Astrocyte of the hippocampus (primary cell): ENCODE measurements at regions not wholly inside any gene's neighbourhood (a gene's known extent, or its start where the extent isn't known, plus 50 kb on each side); places are given as distances from the start of the nearest gene placed in this dataset.
A peak's percentile ranks its signal among the peaks of the same experiment; 100 is the strongest.
"Not testable (repeated sequence)": the region's sequence is repeated elsewhere in the genome, so short reads cannot be mapped to it uniquely, and the experiment has no call there.

Source experiments
- DNase-seq: peaks from one replicate; pipeline ENCODE4 v3.0.0; 2011; ENCODE audit warnings: low read depth, low spot score

DNA sequence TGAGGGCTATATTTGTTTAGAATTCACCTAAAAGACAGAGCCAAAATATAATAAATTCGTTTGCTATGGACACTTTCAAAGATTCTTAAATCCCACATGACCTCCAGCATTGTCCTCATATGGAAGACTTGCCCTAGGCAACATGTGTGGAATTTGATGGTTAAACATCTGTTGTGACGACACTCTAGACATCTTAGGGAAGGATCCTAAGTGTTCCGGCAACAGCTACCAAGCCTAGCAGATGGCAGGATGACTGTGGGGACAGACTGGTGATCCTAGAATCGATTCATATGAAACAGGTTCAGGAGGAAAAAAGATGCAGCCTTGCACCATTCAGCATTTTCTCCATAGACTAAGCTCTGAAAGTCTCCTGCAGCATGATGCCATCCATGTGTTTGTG, 77.6 kb upstream of the BACH2 start:
- no peak for DNase-seq

DNA sequence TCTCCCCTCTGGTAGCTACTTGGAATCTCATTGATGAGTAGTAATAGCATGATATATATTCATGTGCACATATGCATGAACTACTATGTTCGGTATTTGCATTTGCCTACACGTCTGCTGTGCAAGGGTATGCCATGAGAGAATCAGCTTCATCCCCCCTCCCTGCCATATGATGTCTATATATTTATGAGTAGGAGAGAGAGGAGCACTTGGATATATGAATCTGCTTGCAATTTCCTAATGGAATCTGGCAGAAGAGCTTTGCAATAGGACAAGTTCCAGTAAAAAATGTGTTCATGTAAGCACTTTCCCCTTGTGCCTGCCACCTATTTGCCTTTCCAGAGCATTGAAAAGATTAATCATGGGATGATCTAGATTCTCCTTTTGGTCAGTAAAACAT, 76.2 kb upstream of the BACH2 start:
- no peak for DNase-seq

DNA sequence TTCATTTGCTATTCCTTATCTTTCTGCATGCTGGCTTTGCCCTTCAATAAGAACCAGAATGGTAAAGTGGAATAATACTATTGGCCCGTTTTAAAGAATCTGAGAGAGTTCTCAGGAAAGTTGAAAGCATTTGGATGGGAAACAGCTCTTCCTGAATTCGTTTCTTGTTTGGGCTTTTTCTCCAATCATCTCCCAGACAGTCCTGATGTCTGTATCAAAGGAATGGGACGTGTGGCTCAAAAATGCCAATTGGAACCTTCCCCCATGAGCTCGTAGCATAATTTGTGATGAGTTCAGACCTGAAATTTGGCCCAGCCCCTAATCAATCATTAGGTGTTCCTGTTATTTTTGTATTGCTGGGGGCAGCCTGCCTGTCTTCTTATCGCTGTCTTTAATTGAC, 75.8 kb upstream of the BACH2 start:
- no peak for DNase-seq

DNA sequence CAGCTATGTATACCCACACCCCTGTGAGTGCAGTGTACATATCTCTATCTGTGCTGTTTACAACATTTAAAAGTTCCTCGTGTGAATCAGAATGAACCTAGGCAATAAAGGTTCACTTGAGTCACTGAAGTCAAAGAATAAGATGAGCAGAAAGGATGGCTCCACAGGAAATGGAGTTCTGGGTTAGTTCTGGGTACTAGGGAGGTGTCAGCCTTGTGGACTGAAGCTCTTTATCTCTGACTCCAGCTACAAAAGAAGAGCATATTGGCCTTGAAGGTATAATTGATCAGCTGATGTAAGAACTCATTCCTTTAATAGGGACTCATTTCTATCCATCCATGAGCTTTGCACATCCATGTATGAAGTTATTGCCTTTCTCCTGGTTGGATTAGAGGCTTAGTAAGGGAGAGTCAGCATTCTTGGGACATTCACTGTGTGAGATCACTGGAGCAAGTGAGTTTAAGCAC, 73.9 kb upstream of the BACH2 start:
- peak; percentile 39 for DNase-seq

DNA sequence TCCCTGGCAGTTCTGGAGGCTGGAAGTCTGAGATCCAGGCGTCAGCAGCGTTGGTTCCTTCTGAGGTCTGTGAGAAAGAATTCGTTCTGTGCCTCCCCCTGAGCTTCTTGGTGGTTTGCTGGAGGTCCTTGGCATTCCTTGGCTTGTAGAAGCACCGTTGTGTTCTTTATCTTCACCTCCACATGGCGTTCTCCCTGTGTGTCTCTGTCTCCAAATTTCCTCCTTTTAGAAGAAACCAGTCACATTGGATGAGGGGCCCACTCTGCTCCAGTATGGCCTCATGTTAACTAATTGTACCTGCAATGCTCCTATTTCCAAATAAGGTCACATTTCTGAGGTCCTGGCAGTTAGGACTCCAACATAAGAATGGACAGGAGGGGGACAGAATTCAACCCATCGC, 73.0 kb upstream of the BACH2 start:
- DNase-seq = peak; percentile 77

DNA sequence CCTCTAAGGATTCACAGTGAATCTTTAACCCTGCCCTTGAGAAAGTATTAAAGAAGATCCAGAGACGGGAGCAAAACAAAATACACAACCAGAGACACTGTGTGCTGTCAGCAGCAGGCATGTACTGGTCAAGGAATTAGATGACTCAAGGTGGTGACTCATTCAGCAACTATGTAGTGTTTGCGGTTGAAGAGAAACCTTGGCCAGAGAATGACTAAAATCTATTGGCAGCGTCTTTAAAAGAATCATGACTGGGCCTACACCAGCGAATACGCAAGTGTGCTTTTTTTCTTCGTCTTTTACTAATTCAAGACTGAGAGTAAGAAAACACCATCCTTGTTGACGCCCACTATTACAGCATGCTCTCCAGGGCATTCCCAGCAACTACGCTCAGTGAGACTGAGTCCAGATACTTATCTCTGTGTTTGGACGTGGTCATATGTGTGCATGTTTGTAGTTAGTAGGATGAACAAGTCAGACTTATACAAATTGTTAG, 72.4 kb upstream of the BACH2 start:
- peak; percentile 99 for DNase-seq

DNA sequence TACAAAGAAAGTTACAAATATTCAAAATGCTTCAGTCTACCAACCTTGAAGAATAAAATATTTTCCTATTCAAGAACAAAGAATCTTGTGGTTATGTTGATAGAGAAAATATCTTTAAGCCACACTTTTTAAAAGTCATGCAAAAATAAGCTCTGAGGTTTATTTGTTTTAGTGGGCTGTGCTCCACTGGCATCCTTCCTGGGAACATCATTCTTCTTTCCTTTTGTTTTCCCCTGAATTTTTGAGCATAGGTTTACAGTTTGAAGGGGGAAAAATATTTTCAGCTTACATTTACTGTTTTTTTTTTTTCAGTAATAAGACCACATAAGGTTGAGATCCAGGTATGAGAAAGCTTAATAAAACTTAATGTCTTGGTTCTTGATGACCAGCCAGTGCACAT, 72.0 kb upstream of the BACH2 start:
- peak; percentile 86 for DNase-seq

DNA sequence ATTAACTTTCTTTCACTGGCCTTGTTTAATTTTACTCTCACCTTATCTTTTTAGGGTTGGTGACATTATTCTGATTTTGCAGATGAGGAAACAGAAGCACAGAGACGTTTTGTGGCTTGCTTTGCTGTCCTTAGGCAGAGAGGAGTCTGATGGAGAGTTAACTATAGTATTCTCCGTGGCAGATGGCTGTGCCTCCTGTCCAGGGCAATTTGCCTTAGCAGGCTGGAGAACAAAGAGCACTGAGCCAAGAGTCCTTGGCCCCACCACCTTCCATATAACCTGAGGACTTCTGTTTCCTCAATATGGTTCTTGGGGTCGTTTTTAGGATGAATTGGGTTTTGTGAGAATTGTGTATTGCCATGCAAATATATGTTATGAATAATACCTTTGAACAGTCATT, 71.4 kb upstream of the BACH2 start:
- no peak for DNase-seq

DNA sequence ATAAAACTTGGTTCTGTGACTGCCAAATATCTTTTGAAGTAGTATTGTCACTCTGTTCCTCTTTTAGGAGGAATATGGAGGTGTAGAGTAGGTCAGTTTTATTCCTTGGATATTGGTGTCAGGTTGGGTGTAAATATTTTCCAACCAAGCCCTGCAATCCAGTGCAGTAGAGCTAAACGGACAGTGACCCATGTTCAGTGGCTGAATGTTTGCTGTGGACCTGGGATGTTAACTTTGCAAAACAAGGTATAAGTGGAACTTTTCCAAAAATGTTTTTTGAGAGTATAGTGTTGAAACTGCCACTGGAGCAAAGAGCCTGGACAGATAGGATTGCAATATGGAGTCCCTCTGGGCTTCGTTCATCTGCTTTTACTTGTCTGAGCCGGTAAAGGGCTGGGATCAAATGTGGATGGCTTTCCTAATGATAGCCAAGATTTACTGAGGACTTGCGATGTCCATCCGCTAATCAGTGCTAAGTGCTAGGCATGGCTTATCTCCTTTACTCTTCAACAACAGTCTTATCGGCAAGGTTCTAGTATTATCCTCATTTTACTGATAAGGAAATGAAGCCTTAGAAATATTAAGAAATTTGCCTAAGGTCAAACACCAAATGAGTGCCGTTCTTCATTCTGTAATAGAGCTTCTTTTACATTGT, 69.0 kb upstream of the BACH2 start:
- DNase-seq = no peak

DNA sequence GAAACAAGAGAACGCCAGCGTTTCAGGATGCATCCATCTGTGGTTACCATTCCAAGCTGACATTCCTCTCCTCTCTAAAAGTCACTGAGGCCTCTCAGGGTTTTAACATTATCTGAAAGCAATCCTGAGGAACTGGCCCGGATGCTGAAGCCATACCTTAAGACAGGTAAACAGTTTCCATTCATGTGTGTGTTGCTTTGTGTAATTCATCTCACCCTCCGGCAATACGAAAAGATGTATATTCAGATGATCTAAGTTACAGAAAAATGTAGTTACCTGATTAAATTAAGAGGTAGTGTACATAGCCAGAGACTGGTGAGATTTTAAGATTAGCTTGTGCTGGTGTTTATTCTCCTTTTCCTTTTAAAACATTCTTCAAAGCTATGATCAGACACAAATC, 68.4 kb upstream of the BACH2 start:
- DNase-seq = no peak

DNA sequence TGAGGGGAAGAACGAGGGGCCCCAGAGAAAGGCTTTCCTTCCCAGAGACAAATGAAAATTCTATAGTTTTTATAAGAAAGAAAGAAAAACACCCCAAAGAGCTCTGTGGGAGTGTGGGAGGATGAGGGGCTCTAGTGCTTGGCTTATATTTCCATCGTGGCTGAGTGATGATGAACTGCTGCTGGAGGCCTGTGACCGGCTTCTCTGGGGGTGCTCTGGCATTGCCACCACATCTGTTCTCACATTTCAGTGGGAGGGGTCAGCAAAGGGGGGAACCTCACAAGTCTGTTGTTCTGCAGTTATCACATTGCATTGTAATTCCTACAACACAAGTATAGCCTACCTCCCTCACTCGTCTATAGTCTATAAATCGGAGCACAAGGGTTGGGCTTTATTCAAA, 67.6 kb upstream of the BACH2 start:
- DNase-seq = no peak

DNA sequence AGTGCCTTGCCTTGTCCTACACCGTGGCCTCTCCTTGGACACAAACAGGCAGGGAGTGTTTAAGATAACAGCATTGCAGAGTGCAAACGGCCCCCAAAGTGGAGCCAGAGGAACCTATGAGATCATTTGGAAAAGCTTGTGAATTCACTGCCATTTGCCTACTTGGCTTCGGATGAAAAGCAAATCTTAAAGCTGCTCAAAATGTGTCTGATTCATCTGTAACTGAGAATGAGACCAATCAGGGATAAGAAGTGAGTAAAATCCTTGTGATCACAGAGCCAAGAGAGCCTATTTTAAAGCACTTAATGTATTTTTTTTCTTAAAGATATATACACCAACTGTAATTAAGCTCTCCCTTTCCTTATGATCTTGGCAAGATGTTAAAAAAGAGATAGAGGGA, 65.7 kb upstream of the BACH2 start:
- peak; percentile 80 for DNase-seq

DNA sequence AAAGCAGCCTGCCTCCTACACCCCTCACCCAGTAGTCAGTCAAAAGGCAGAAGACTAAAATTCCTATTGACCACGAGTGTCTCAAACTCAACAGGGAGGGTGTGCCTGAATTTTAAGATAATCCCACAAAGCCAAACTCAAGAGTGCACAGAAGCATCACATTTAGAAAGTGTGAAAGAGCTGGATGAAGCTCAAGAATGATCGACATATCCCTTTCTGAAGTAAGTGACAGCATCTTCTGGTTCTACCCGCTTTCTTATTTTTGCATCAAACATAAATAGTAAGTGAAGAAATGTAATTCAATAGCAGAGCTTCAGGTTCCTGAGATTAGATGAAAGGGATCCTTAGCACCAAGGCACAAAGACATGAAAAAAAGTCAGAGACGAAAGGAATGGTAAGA, 64.5 kb upstream of the BACH2 start:
- no peak for DNase-seq

DNA sequence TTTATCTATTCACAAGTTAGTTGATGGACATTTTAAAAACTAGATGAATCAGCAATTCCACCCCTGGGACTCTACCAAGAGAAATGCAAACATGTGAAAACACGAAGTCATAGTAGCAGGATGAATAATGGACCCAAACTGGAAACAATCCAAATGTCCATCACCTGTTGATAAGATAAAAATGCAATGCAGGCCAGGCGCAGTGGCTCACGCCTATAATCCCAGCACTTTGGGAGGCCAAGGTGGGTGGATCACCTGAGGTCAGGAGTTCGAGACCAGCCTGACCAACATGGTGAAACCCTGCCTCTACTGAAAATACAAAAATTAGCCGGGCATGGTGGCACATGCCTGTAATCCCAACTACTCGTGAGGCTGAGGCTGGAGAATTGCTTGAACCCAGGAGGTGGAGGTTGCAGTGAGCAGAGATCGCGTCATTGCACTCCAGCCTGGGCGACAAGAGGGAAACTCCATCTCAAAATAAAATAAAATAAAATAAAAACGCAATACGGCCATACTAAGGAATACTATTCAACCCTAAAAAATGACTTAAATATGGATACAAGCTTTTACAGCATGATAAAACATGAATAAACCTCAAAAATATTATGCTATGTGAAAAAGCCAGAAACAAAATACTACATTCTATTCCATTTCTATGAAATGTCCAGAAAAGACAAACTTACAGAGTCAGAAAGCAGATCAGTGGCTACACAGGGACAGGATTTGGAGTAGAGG, 61.6 kb upstream of the BACH2 start:
- not testable (repeated sequence) for DNase-seq

DNA sequence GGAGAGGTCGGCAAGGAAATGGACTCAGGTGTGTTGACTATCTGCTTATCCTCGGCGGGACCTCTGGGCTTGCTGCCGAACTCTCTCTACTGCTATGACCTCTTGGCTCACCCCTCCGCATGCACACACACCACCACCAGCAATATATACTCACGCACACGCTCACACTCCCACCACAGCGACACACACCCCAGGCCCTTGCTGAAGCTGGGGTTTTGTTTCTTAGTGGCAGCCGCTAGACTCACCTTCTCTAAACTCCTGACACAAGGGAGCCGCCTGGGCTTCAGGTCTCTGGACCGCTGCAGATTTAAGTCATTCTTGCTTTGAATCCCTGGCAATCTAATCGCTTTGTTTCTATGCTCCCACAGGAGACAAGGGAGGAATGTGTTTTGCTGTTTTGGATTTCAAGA, 59.4 kb upstream of the BACH2 start:
- DNase-seq = no peak

DNA sequence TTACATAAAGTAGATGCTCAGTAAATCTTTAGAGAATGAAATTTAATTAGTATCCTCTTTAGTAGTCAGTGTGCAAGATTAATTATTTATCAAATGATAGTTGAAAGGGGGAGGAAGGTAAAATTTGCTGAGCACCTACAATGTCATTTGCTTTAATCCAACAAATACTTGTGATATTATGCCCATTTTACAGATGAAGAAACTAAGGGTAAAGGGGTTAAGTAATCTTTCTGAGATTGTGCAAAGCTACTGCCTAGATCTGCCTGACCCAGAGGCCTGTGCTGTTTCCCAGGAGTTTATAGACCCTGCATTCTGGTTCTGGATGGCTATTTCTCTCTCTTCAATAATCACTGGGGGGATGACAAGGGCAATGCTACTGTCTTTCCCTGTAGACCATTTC, 58.3 kb upstream of the BACH2 start:
- no peak for DNase-seq

DNA sequence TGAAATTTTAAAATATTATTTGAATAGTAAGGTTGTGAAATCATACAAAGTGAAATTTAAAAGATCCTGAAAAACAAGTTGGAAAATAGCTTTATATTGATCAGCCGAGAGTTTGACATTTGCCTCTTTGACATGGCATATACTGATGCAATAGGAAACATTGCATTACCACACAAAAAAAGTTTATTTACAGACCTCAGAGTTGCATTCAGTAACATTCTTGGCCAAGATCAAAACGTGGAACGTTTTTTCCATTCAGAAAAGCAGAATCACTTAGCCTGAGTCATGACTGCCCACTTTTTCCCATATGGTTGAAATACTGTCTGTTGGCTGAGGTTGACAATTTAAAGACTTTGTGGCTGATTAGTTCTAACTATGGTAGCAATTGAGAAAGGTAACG, 55.1 kb upstream of the BACH2 start:
- DNase-seq = peak; percentile 69

DNA sequence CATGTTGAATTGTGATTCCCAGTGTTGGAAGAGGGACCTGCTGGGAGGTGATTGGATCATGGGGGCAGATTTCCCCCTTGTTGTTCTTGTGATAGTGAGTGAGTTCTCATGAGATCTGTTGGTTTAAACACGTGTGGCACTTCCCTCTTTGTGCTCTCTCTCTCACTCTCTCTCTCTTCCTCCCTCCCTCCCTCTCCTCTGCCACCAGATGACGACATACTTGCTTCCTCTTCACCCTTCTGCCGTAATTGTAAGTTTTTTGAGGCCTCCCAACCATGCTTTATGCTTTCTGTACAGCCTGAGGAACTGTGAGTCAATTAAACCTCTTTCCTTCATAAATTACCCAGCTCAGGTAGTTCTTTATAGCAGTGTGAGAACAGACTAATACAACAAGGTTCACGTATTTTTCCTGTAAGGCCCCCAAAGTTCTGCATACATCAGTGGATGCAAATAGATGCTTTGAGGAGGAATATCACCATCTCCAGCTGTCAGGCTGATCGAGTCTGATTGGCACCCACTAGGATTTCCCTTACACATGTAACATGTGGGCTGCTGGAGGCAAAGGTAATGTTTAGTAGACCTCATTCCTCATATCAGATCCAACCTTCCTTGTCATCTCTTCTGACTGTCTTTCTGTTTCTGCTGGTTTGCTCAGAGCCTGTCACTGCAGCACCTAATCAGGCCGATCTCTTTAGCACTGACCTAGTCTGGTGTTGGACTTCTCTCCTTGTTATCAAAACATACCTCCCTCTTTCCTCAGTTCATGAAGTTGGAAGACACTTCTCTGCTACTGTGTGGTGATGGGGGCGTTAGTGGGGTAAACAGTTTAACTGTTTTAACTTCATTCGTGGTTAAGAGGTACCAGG, 54.3 kb upstream of the BACH2 start:
- no peak for DNase-seq

DNA sequence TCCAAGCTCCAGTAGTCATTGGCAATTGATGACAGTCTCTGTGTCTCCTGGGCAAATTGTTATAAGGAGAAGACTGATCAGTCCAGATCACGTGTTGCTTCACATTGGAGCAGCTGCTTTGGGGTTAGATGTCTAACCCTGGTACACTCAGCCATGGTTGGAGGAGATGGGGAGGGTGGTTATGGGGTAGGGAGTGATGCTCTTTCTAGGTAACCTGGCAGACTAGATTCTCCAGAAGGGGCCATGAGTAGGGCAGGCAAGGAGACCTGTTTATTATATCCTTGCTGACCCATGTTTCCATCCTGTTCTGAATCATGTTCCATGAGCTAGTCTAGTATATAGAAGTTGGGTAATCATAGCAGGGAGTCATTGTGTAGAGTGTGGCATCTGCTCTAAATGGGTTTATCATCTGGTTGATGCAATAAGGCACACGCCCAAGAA, 50.8 kb upstream of the BACH2 start:
- no peak for DNase-seq

DNA sequence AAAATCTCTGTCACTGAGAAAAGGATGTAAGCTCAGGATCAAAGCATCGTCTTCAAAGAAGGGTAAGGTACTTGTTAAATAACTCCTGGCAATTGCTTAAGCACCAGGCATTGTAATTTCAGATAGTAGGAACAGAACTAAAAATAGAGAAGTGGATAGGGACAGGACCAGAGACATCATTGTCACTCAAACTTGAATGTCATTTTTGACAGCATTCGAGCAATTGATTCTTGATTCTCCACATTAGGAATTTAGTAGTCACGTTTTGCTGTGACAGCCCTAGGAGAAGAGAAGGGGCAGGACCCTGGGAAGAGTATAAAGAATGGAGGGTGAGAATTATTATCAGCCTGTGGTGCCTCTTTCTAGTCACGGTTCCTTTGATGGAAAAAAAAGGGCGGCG, 50.1 kb upstream of the BACH2 start:
- DNase-seq = no peak
